Neural crest cell (in vitro differentiated cells): ENCODE measurements at regions not wholly inside any gene's neighbourhood (a gene's known extent, or its start where the extent isn't known, plus 50 kb on each side); places are given as distances from the start of the nearest gene placed in this dataset.

Experiments
- DNase-seq: peaks from one replicate; pipeline ENCODE4 v3.0.0; 2021; ENCODE audit warnings: low read depth, mixed read lengths, low spot score
- H3K27ac Mint-ChIP-seq: one replicate; pipeline ENCODE4 v1.8.0; 2021; ENCODE audit warnings: mild to moderate bottlenecking, mixed read lengths; ENCODE audit not compliant: unreplicated experiment
- H3K27me3 Mint-ChIP-seq: 2 replicates; pipeline ENCODE4 v1.8.0; 2021; ENCODE audit warnings: low read depth, mild to moderate bottlenecking, mixed read lengths
- H3K36me3 Mint-ChIP-seq: 2 replicates; pipeline ENCODE4 v1.8.0; 2021; ENCODE audit warnings: low read depth, mild to moderate bottlenecking, mixed read lengths
- H3K4me1 Mint-ChIP-seq: 2 replicates; pipeline ENCODE4 v1.8.0; 2021; ENCODE audit warnings: mixed read lengths
- H3K4me3 Mint-ChIP-seq: one replicate; pipeline ENCODE4 v1.8.0; 2021; ENCODE audit warnings: mild to moderate bottlenecking, mixed read lengths
- H3K9me3 Mint-ChIP-seq: 2 replicates; pipeline ENCODE4 v1.8.0; 2021; ENCODE audit warnings: mixed read lengths
- CTCF ChIP-seq: fragments of 200-600 bp; sonication (generic); conservative IDR thresholded peaks from 2 replicates; pipeline ENCODE4 v1.5.0; 2021; ENCODE audit warnings: antibody characterized with exemption, mild to moderate bottlenecking

GRCh38 chr13:34065928-34066327 is 248.0 kb downstream of the RFC3 start:
- H3K27me3 Mint-ChIP-seq = no peaks in the 10 kb centered on the region
- peaks cover 12% of the 10 kb centered on the region for H3K4me1 Mint-ChIP-seq
- peak overlapping the region; percentile 24 for H3K27ac Mint-ChIP-seq
- H3K4me3 Mint-ChIP-seq = no peak overlapping the region
- TF ChIP-seq CTCF = no peak
- peaks cover 2% of the 10 kb centered on the region for H3K36me3 Mint-ChIP-seq
- H3K9me3 Mint-ChIP-seq = peaks cover 5% of the 10 kb centered on the region
- DNase-seq = no peak

- H3K27ac Mint-ChIP-seq = no peak overlapping the region
- H3K4me3 Mint-ChIP-seq = no peak overlapping the region
- DNase-seq = no peak
- TF ChIP-seq CTCF = no peak
- H3K36me3 Mint-ChIP-seq = peaks cover 5% of the 10 kb centered on the region
- no peaks in the 10 kb centered on the region for H3K27me3 Mint-ChIP-seq
- peaks cover 8% of the 10 kb centered on the region for H3K9me3 Mint-ChIP-seq
- H3K4me1 Mint-ChIP-seq = peaks cover 12% of the 10 kb centered on the region
Observed at GRCh38 chr13:34066344-34066743, 248.4 kb downstream of the RFC3 start.

GRCh38 chr13:34070006-34070405 is 252.1 kb downstream of the RFC3 start:
- peaks cover 5% of the 10 kb centered on the region for H3K36me3 Mint-ChIP-seq
- TF ChIP-seq CTCF = no peak
- no peaks in the 10 kb centered on the region for H3K27me3 Mint-ChIP-seq
- H3K9me3 Mint-ChIP-seq = peaks cover 13% of the 10 kb centered on the region
- H3K4me1 Mint-ChIP-seq = peaks cover 6% of the 10 kb centered on the region
- H3K4me3 Mint-ChIP-seq = no peak overlapping the region
- no peak for DNase-seq
- H3K27ac Mint-ChIP-seq = no peak overlapping the region

- DNase-seq = no peak
- Mint-ChIP-seq H3K36me3 (peaks cover 5% of the 10 kb centered on the region), H3K4me3 (no peak overlapping the region), H3K27me3 (no peaks in the 10 kb centered on the region), H3K9me3 (peaks cover 13% of the 10 kb centered on the region), H3K4me1 (peaks cover 4% of the 10 kb centered on the region), H3K27ac (no peak overlapping the region)
- no peak for TF ChIP-seq CTCF
Observed at GRCh38 chr13:34070544-34071303, 252.8 kb downstream of the RFC3 start.

GRCh38 chr13:34076319-34076718 is 258.4 kb downstream of the RFC3 start:
- no peak overlapping the region for H3K27ac Mint-ChIP-seq
- H3K9me3 Mint-ChIP-seq = peaks cover 5% of the 10 kb centered on the region
- no peaks in the 10 kb centered on the region for H3K27me3 Mint-ChIP-seq
- H3K36me3 Mint-ChIP-seq = no peaks in the 10 kb centered on the region
- no peaks in the 10 kb centered on the region for H3K4me1 Mint-ChIP-seq
- no peak for DNase-seq
- H3K4me3 Mint-ChIP-seq = no peak overlapping the region
- no peak for TF ChIP-seq CTCF
